ENCODE measurements at regions not wholly inside any gene's neighbourhood (a gene's known extent, or its start where the extent isn't known, plus 50 kb on each side); places are given as distances from the start of the nearest gene placed in this dataset.

DNA sequence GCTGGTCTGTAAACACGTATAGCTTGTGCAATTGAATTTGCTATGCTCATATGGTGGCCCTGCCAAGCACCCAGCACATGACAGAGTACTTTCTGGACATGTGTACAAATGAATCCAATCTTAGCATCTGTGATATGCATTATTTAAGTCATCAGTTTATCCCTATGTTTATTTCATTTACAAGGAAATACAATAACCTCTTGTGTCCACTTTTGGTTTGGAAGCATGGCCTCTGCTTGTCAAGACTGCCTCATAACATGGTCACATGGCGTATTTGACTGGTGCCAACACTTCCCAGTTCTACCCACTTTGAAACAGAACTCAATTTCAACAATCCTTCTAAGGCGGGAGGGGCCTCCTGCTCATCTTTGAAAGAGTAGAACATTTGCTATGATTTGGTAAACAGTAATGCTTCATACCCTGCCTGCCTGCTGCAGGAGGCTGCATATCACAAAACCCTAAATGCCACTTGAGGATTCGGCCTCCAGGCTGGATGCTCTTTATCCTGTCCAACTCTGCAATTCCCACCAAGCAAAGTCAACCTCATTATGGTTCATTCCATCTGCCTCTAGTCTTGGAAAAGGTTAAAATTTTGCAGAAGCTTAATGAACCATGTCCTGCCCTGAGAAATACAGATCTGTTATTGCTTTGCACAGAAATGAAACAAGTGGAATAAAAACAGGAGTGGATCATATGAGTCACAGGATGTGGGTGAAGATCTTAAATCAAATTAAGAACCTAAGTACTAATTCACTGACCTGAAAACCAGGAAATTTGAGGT lies 151.3 kb downstream of the CYSLTR2 start (continued):
- TF ChIP-seq, protein P1, sequence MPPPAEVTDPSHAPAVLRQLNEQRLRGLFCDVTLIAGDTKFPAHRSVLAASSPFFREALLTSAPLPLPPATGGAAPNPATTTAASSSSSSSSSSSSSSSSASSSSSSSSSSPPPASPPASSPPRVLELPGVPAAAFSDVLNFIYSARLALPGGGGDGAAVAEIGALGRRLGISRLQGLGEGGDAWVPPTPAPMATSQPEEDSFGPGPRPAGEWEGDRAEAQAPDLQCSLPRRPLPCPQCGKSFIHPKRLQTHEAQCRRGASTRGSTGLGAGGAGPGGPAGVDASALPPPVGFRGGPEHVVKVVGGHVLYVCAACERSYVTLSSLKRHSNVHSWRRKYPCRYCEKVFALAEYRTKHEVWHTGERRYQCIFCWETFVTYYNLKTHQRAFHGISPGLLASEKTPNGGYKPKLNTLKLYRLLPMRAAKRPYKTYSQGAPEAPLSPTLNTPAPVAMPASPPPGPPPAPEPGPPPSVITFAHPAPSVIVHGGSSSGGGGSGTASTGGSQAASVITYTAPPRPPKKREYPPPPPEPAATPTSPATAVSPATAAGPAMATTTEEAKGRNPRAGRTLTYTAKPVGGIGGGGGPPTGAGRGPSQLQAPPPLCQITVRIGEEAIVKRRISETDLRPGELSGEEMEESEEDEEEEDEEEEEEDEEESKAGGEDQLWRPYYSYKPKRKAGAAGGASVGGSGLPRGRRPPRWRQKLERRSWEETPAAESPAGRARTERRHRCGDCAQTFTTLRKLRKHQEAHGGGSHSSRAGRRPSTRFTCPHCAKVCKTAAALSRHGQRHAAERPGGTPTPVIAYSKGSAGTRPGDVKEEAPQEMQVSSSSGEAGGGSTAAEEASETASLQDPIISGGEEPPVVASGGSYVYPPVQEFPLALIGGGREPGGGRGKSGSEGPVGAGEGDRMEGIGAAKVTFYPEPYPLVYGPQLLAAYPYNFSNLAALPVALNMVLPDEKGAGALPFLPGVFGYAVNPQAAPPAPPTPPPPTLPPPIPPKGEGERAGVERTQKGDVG (CRISPR knock-in tag; IDR thresholded peaks at IDR 0.05; ENCODE audit: borderline replicate concordance) = no peak
- TF ChIP-seq, protein P2, sequence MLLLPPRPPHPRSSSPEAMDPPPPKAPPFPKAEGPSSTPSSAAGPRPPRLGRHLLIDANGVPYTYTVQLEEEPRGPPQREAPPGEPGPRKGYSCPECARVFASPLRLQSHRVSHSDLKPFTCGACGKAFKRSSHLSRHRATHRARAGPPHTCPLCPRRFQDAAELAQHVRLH (CRISPR knock-in tag; IDR thresholded peaks at IDR 0.05; ENCODE audit: borderline replicate concordance, low read depth) = no peak
- TF ChIP-seq ATF7 (IDR thresholded peaks at IDR 0.05) (no peak), ATF7 (CRISPR knock-in tag; IDR thresholded peaks at IDR 0.05) (no peak), GTF2F1 (IDR thresholded peaks at IDR 0.05; ENCODE audit: low read length) (no peak)

DNA sequence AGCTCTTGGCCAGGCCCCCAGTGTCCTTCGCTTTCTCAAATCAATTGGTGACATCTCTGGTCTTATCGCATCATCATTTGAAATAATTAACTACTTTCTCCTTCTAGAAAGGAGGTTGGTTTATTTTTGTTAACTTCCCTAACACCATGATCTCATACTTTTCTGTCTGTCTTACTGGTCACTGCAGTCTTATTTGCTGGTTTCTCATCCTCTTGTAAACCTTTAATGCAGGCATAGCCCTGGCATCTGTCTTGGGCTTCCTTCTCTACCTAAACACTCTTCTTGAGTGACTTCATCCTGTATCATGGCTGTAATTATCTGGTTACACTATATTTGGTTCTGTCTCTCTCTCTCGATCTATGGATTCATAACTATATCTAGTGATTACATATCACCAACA lies 152.8 kb downstream of the CYSLTR2 start:
- intact Hi-C loops (cut with micrococcal nuclease; ENCODE audit: unreplicated experiment) (no loop called here), in situ Hi-C loops (cut with HindIII; ENCODE audit: extremely low pct_ligation_motif_present, low pct_unique_long_range_greater_than_20kb) (no loop called here)
- Histone ChIP-seq H3K27ac (ENCODE audit: extremely low read length, insufficient read depth, low read length) (no peak overlapping the region), H3K79me2 (ENCODE audit: insufficient read depth, low read length) (no peaks in the 10 kb centered on the region), H3K27me3 (ENCODE audit: control insufficient read depth in 1 of 2, insufficient read depth in 2 of 2, low read length in 2 of 2) (no peaks in the 10 kb centered on the region), H3K9ac (ENCODE audit: insufficient read depth, low read depth, low read length) (no peak overlapping the region), H3K36me3 (replicated peaks in 1 of 2; ENCODE audit: control insufficient read depth in 1 of 2, insufficient read depth in 2 of 2, low read length in 2 of 2) (no peaks in the 10 kb centered on the region), H3K4me2 (ENCODE audit: low read depth, low read length) (no peak overlapping the region), H3K9me3 (ENCODE audit: low read length) (no peaks in the 10 kb centered on the region), H3K4me3 (replicated peaks in 1 of 3; ENCODE audit: insufficient read depth in 1 of 3, low read depth in 2 of 3, low read length in 3 of 3) (no peak overlapping the region), H2AFZ (ENCODE audit: low read length) (no peak overlapping the region), H3K4me1 (ENCODE audit: insufficient read depth, low read length) (no peaks in the 10 kb centered on the region), H4K20me1 (ENCODE audit: insufficient read depth, low read length) (no peaks in the 10 kb centered on the region)
- FAIRE-seq = no peak
- BruUV-seq (replicated peaks) = no TSS peak
- no peak for ATAC-seq
- 55% methylated on average over 3 of the region's 3 CpGs for WGBS (ENCODE audit: low lambda C conversion rate)
- no peak for DNase-seq (ENCODE audit: low spot score)
- POLR2A ChIA-PET = no interaction called here
- CTCF ChIA-PET (ENCODE audit: low intra/inter-chr PET ratio, low total read pairs) = no interaction called here
- TF ChIP-seq ZNF766 (CRISPR knock-in tag; IDR thresholded peaks at IDR 0.05; ENCODE audit: borderline replicate concordance) = no peak
- TF ChIP-seq ZSCAN31 (CRISPR knock-in tag; IDR thresholded peaks at IDR 0.05; ENCODE audit: low read depth) = no peak
- TF ChIP-seq NR2F1 (CRISPR knock-in tag; IDR thresholded peaks at IDR 0.05) = no peak
- no peak for TF ChIP-seq STAG1 (CRISPR knock-in tag; IDR thresholded peaks at IDR 0.05)
- no peak for TF ChIP-seq TCF7L2 (IDR thresholded peaks at IDR 0.05; ENCODE audit: low read depth, low read length)
- TF ChIP-seq FOXM1 (CRISPR knock-in tag; IDR thresholded peaks at IDR 0.05) = no peak
- TF ChIP-seq MAFK (conservative IDR thresholded peaks at IDR 0.05 in 1 of 2, IDR thresholded peaks at IDR 0.05 in 1 of 2; ENCODE audit: low read length in 2 of 2) = no peak
- no peak for TF ChIP-seq ZNF83 (CRISPR knock-in tag; IDR thresholded peaks at IDR 0.05; ENCODE audit: borderline replicate concordance)
- no peak for TF ChIP-seq ZNF616 (CRISPR knock-in tag; IDR thresholded peaks at IDR 0.05; ENCODE audit: low read depth)
- no peak for TF ChIP-seq ZNF382 (CRISPR knock-in tag; IDR thresholded peaks at IDR 0.05; ENCODE audit: borderline replicate concordance)
- TF ChIP-seq SUZ12 (IDR thresholded peaks at IDR 0.05; ENCODE audit: low read depth, low read length) = no peak
- no peak for TF ChIP-seq ZNF75D (CRISPR knock-in tag; IDR thresholded peaks at IDR 0.05; ENCODE audit: borderline replicate concordance)
- TF ChIP-seq FOXC1 (CRISPR knock-in tag; IDR thresholded peaks at IDR 0.05; ENCODE audit: borderline replicate concordance) = no peak
- no peak for TF ChIP-seq POLR2A (IDR thresholded peaks at IDR 0.05; ENCODE audit: insufficient read depth in 1 of 2, low read depth in 2 of 2, low read length in 2 of 2)

Data from HepG2 (cell line).